Fibroblast of pulmonary artery (primary cell): ENCODE measurements at regions not wholly inside any gene's neighbourhood (a gene's known extent, or its start where the extent isn't known, plus 50 kb on each side); places are given as distances from the start of the nearest gene placed in this dataset.

Experiments
- DNase-seq: peaks from one replicate; pipeline ENCODE4 v3.0.0-alpha.2; 2010; ENCODE audit warnings: low read depth
- H3K4me3 ChIP-seq: replicated peaks from 2 replicates; pipeline ENCODE4 v1.5.1; 2011; ENCODE audit warnings: low read depth, mild to moderate bottlenecking, control low read depth, low read length, moderate library complexity
- TF ChIP-seq, protein P1 (sequence below): IDR thresholded peaks from 2 replicates; pipeline ENCODE4 v1.5.1; 2011; ENCODE audit warnings: mild to moderate bottlenecking, control low read depth, low read length, inconsistent platforms; ENCODE audit errors: missing control alignments

GRCh38 chr2:125280265-125280664 is 1255.2 kb downstream of the CNTNAP5 start:
- H3K4me3 ChIP-seq: no peak overlapping the region
- TF ChIP-seq, protein P1, sequence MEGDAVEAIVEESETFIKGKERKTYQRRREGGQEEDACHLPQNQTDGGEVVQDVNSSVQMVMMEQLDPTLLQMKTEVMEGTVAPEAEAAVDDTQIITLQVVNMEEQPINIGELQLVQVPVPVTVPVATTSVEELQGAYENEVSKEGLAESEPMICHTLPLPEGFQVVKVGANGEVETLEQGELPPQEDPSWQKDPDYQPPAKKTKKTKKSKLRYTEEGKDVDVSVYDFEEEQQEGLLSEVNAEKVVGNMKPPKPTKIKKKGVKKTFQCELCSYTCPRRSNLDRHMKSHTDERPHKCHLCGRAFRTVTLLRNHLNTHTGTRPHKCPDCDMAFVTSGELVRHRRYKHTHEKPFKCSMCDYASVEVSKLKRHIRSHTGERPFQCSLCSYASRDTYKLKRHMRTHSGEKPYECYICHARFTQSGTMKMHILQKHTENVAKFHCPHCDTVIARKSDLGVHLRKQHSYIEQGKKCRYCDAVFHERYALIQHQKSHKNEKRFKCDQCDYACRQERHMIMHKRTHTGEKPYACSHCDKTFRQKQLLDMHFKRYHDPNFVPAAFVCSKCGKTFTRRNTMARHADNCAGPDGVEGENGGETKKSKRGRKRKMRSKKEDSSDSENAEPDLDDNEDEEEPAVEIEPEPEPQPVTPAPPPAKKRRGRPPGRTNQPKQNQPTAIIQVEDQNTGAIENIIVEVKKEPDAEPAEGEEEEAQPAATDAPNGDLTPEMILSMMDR: no peak
- DNase-seq: no peak

GRCh38 chr2:125281242-125281641 is 1256.2 kb downstream of the CNTNAP5 start:
- no peak overlapping the region for H3K4me3 ChIP-seq
- TF ChIP-seq, protein P1: no peak
- DNase-seq: no peak

DNA sequence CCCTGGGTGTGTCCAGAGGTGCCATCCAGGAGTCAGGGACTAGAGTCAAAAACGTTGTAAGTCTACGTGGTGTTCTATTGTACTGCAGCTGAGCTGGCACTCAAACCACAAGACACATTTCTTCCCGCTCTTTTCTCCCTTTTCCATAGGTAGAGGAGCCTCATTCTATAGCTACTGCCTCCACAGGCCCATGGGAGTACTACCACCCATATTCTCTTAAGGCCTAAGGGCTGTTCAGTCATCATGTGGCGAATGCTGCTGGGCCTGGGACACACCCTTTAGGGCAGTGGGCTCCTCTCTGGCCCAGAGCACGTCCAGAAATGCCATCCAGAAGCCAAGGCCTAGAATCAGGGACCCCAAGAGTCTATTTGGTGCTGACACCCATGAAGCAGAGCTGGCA is 1271.7 kb downstream of the CNTNAP5 start:
- no peak overlapping the region for H3K4me3 ChIP-seq
- TF ChIP-seq, protein P1: no peak
- DNase-seq: no peak

DNA sequence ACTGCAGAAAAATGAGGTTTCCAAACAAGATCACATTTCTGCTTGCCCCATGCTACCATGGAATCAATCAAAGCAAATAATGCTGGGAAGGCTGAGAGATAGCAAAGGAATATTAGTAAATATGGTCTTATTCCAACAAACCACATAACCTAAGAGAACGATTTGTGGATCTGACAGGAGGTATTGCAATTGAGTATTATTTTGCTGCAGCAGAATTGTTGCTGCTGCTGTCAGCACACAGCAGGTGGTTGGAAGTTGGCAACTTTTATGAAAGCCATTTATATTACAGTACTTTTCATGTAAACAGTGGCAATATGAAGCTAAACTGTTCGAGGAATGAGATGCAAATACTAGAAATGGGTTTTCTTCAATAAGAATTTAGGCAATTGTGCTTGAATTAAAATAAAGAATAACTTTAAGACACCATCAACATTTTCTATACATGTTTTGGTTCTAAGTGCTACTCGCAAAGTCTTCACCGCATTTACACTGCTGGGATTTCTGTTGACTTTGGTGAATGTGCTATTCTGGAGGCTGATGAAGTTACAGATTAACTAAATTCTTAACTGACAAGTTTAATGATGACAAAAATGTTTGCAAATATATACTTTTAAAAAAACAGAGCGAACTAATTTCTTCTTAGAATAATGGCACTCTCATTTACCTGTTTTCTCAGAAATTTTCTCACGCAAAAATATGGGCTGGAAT is 1285.7 kb downstream of the CNTNAP5 start:
- no peak overlapping the region for H3K4me3 ChIP-seq
- TF ChIP-seq, protein P1: no peak
- no peak for DNase-seq

GRCh38 chr2:125312342-125312741 is 1287.3 kb downstream of the CNTNAP5 start:
- H3K4me3 ChIP-seq: no peak overlapping the region
- DNase-seq: no peak
- TF ChIP-seq, protein P1: no peak

- TF ChIP-seq, protein P1: no peak
- no peak overlapping the region for H3K4me3 ChIP-seq
- DNase-seq: no peak
Measured at GRCh38 chr2:125313806-125314205, 1288.7 kb downstream of the CNTNAP5 start.

DNA sequence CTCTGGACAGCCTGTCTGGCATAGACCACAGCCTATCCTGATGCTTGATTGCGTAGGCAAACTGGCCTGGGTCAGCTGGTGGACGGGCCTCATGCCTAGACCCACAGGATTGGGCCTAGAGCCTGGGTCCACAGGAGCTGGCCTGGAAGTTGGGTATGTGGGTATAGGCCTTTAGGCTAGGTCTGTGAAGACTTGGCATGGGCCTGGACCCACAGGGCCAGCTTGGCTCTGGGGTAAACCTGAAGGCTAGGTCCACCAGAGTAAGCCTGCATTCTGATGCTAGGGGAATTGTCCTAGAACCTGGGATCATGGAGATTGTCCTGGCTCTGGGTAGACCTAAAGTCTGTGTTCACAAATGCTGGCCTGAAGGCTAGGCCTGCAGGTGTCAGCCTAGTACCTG is 1293.7 kb downstream of the CNTNAP5 start:
- H3K4me3 ChIP-seq: no peak overlapping the region
- TF ChIP-seq, protein P1: no peak
- no peak for DNase-seq
